HG03196 (cell line): ENCODE measurements at regions not wholly inside any gene's neighbourhood (a gene's known extent, or its start where the extent isn't known, plus 50 kb on each side); places are given as distances from the start of the nearest gene placed in this dataset.

Experiments used
- ATAC-seq: cut with Tn5 transposase; IDR thresholded peaks from one replicate; pipeline ENCODE4 v1.9.1; 2021; ENCODE audit not compliant: unreplicated experiment

DNA sequence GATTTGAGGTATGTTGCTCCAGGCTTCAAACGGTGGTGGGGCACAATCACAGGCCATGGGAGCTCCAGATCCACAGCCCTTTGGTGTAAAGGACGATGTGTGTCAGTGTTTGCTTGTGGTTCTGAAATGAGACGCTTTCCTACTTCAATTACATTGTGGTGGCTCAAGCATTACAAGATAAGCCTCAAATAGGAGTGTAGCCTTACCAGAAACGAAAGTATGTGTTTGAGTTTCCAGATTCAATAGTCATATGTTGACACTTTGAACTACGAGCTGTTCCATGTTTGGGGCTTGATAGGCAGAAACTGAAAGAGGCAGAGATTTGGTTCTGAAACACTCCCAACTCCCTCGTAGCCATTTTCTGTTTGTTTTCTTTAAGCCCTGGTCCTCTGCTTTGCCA, 187.1 kb downstream of the MYLK4 start:
- ATAC-seq = no peak

DNA sequence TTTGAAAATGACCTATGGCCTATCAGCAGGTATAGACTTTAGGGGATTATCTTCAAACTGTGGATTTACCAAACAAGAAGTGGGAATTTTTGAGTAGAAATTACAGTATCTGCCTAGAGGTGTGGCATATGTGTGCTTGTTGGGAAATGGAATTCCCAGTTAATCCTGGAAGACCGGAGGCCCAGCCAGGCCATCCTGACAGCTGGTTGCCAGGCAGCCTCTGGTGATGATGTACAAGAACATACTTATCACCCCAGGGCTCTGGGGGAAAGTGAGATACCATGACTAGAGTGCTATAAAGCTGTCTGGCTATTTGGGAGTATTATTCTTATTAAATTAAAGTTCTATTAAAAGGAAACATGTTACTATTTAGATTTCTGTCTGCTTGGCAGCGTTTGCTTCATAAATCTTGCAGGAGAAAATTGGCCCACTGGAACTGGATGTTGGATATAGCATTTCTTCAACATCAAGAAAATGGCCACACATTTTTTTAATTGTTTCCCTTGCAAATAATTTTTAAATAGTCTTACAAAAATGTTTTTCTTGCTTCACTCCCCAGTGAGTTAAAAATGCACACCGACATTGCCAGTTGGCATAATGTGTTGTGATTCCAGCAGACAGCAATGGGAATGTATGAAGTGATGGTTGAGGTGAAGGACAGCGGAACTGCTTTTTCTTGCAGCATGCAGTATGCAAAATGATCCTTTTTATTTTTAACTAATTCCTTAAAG, 187.8 kb downstream of the MYLK4 start:
- no peak for ATAC-seq

DNA sequence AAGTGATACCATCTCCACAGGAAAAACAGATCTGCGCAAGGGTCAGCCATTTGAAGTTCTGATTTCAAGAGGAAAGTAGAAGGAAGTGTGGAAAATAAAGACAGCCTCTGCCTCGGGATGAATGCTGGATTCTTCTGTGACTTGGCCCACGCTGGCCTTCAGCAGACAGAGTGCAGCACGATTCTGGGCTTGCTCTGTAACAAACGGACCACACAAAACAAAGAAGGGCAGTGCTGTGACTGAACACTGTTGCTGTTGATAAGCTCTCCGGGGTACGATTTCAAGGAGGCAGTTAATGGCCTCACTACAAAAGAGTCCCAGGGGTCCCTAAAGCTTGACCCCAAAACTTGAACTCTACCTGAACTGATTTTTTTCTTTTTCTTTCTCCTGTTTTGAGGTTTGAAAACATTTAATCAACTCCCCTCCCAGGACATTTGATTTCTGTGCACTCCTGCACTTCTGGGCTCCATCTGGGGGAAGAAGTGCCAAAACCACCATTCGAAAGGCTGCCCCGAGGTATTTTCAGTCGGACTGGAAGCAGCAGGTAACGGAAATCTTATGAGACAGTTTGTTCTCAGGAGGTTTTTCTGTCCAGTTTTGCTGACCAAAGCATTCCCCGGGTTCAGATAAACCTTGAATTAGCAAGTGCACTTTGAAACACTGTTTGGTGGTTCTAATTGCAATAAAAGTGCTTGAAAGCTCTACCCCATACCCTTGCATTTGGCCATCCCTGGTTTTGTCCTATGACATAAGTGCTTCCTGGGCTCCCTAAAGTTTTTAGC, 189.6 kb downstream of the MYLK4 start:
- no peak for ATAC-seq

DNA sequence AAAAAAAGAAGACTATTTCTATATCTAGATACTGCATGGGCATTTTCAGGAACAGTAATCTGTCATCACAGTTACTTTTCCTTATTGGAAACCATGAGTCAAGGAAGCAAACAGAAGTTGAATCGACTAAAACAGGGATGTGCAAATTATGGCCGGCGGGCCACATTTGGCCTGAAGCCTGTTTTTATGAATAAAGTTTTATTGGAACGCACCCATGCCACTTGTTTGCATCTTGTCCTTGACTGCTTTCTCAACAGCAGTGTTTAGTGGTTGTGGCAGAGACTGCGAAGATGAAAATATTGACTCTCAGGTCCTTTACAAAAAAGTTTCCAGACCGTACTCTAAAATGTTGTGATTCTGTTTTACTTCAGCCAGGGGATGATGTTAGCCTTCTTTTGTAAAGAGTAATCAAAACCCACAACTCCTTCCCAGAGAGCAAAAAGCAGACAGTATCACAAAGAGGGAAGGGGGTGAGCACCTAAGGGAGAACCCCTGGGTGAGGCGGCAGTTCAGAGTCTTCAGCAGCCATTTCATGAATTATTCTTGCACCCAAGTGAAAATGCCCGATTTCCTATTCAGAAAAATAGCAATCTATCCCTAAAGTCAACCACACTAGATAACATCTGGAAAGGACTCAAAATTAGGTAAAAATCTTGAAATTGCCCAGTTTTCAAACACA, 190.4 kb downstream of the MYLK4 start:
- no peak for ATAC-seq

DNA sequence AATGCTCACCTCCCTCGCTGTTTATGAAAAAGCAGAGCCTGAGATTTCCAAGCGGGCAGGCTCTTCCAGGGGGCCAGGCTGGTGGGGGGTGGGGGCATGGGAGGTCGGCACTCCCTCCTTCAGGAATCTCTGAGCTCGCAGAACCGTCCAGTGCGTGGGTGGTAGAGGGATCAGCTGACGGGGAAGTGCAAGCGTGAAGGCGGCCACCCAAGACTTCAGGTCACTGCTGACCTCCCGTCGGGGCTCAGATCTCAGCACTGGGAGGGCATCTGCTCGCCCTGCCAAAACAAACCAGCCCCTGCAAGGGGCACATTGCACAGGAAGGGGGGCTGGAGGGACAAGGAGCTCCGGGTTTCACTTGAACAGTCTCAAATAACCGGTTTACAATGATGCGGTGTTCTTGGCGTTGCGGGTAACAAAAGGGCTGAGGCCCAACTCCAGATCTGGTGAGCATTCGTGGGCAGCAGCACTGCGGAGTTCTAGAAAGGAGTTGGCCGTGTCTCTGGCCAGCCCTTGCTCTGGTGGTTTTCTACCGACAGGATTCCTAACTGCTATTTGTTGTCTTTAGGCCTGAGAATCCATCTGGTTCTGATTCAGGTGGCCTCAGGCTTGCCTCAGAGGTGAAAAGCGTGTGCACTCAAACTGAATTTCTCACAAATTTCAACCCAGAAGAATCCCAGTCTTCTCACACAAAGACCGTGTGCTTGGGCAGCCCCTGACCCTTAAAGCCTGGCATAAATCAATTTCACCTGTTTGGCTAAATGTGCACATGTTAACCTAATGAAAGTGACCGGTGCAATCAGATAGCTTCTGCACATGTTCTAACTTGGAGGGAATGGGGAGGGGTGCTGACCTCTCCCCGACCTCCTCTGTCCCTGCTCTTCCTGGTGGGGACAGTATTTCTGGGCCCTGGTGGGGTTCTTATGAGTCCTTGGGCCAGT, 191.6 kb downstream of the MYLK4 start:
- no peak for ATAC-seq

DNA sequence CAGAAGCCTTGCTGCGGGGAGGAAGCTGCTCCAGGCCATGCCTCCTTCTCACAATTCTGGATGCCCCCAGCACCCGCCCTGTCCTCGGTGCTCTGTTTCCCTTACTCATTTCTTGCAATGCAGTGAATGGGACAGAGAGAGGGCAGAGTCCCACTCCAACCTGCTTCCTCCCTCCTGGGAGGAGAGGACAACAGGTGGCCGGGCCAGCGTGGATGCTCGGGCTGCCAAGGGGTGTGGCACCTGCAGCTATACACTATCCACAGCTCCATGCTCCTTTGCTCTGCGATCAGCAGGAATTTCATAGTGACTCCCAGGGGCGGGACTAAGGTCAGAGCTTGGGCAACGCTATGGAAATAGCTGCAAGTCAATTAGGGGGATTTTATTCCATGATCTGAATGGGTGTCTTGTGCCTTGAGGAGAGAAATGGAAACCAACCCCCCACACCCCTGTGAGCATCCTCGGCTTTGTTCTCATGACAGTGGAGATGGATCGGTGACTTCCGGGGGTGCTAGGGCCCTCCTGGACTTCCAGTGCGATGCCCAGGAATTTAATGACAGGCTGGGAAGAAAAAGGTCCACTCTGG, 192.5 kb downstream of the MYLK4 start:
- no peak for ATAC-seq

DNA sequence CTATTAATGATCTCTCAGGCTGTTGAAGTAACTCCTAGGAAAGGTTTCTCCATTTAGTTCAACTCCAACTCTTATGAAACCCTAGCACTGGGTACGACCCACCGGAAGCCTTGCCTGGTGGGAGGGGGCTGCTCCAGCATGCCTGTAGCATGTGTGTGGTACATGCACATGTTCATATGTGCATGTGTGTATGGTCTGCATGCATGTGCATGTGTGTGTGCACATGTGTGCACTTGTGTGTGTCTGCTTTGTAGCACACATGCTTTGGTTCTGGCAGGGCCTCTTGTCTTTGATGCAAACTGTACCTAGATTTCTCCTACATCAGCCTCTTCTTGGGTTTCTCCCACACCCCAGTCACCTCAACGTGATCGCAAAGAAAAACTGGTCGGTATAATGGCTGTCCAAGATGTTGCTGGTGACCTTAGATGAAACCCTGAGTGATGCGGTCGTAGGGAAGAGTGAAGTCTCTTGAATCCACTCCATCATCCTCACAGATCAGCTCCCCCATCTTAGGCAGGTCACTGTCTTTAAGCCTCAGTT, 193.5 kb downstream of the MYLK4 start:
- no peak for ATAC-seq

DNA sequence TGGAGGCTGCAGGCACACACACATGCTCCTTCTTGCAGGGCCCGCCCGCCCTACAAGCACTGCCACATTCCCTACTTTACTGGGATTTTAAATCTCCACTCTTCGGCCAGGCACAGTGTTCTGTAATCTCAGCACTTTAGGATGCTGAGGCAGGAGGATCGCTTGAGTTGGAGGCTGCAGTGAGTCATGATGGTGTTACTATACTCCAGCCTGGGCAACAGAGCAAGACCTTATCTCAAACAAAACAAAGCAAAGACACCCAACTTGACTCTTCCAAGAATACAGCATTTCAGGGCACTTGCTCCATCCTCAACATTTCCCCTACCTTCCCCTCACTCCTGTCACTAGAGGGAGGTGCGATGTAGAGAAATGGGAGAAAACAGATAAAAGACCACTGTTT, 194.0 kb downstream of the MYLK4 start:
- ATAC-seq = no peak

DNA sequence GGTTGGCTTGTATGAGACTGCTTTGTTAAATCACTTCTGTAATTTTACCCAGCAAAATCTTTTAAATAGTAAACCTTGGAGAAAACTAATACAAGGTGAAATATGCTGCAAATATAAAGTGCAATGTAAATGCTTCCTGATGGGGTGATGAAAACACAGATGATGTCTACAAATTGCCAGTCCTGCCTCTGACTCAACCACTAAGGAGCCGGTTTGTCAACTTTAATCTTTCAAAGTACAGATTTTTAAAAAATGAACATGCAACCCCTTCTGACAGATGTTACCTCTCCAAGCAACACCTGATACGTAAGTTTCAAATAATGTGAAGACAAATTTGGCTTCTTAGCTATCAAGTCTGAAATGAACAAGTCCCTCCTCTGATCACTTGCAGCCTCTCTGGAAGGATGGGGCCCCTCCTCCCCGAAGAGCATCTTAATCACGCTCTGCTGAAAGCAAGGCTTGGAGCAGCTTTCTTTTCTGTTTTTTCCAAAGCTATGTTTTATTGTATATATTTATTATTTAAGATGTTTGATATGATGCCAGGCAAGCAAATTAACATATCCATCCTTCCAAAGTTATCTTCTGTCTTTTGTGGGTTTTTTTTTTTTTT, 196.0 kb downstream of the MYLK4 start:
- no peak for ATAC-seq

DNA sequence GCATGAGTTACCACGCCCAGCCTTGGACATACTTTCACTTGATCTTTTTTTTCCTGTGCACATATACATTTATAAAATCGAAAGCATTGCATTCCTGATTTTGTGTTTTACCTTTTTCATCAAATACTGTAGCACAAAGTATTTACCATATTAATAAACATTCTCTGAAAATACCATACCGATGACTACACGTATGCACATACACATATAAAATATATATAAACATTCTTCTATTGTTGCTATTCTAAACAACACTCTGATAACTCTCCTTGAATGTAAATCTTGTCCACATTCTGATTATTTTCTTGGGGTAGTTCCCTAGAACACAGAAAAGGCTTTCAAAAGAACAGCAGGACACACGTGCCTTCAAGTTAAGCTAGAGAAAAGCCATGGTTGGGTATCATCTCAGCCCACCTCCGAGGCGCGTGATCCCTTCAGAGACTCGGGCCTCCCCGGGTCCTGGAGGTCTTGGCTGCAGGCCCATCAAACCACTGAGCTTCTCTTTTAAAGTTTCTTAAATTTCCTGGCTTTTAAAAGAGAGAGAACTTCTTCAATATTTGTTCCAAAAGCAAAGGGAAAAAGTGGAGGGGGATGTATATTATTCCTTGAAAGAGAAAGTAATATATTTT, 198.1 kb downstream of the MYLK4 start:
- no peak for ATAC-seq

DNA sequence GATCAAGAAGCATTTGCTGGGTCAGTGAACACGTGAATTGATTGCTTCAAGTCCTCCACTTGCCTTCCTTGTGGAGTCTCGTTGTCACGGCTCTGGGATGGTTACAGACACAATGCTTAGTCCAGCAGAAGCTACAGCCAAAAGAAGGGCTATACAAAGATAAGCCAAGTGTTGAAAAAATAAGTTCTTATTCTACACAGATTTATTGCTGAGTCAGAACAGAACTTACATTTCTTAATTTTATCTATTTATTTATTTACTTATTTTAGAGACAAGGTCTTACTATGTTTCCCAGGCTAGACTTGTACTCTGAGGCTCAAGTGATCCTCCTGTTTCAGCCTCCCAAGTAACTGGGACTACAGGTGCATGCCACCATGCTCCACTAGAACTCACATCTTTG, 199.0 kb downstream of the MYLK4 start:
- ATAC-seq = no peak

DNA sequence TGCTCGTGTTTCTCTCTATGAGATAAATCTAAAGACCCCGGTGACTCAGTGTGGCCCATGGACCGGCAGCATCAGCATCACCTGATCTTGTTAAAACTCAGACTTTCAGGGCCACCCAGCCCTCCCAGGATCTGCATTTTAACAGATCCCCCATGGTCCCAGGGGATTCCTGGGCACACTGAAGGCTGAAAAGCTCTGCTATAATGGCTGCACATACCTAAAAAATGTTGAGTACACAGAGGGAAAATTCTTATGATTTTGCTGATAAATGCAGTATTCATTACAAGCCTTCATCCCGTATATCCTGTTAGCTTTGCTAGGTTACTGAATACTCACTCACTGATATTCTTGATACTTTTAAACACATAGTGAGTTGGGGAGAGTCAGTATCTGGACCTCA, 200.5 kb downstream of the MYLK4 start:
- no peak for ATAC-seq

DNA sequence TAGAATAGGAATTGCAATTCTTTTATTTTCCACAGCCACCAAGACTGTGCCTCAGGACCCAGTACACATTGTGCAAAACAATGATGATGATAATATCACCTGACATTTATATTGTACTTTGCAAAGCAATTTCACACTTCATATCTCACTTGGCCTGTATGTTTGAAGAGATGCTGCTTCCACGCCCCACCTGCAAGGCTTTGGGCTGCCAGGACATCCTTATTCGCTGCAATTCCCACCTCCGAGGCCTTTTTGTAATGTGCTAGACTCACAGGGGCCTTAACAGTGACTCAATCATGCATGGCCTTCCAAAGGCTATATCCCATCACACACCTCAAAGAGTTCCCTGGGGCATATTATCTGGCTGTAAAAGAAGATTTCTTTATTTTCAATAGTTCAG, 200.9 kb downstream of the MYLK4 start:
- no peak for ATAC-seq

DNA sequence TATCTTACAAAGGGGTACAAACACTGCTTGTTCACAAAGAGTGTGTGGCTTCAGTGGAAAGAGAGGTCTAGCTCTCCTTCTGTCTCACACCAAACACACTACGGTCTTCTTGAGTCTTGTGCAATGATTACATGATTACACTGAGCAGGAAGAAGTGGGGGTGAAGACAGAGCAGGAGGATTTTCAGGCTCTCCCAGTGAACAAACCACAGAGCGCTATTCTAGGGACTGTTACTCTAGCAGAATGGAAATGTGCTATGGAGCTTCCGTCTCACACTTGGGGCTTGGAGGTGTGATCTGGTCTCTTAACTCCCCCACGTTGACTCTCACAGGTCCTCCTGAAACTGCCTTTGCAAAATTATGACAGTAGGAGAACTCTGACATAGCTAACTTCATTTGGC, 203.4 kb downstream of the MYLK4 start:
- ATAC-seq = no peak

DNA sequence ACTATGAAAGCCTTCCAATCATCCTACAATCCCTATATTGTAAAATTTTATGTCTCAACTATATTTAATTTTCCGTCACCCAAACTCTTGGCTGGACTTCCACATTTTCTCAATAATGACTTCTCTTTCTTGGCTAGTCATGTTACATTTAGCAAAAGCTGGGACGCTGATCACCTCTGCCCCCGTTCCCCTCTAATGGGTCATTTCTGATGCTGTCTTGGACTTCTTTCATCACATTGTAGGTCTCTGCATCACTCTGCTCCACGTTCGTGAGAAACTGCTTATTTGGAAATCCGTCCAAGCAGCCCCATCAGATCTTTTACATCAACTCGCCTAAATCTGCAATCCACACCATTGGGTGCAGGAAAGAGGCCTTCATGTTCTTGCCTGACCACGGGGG, 203.8 kb downstream of the MYLK4 start:
- no peak for ATAC-seq

DNA sequence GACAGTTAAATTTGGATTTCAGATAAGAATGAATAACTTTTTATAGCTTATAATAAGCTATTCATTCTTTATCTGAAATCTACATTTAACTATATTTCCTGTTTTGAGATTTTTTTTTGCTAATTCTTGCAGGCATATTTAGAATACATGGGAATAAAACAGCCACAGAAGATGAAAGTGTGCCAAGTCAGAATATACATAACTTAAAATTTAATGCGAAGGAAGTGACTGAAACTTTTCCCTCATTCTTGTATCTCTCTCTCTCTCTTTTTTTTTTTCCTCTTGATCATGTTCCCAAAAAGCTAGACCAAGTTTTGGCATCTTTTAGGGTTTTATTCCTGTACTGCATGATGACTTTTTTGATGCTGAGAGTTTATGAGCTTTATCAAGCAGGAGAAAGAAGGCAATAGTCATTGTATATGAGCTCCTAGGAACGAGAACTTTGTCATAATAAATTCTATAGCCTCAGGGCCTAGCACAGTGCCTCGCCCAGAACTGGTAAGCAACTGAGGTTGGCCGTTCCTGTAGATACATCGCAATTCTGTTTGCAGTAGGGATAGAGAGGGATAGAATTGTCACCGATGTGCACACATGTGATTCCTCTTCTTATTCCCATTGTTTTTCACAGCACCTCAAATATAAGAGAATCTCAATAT, 205.2 kb downstream of the MYLK4 start:
- no peak for ATAC-seq

DNA sequence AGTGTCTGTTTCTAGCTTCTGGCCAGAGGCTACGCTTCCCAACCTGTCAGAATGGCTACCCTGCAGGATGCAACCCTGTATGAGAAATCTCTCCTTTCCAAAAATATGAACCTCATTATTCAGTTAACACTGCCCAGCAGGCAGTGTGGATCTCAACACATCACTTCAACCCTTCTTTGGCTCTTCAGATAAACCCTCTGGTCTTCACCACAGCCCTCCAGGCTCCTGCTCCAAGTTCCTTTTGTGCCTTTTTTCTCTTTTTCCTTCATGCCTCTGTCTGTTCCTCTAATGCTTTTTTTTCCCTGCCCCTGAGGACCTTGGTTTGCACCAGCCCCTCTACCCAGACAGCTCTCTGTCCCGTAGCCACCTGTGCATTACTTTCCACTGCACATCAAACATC, 207.4 kb downstream of the MYLK4 start:
- ATAC-seq = no peak

DNA sequence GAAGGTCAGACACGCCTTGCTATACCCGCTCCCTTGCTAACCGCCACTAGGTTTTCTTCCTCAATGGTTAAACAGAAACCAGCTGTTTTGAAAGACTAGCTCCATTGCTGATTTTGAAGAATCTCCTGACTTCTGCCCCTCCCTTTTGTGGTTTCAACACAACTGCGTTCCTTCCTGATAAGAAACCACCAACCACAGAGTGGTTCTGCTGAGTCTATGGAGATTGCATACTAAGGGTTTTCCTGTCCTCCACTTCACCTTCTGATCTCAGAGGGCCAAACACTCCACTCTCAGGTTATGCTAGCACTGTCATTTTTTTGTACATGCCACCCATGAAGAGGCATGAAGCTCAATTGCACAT, 207.9 kb downstream of the MYLK4 start:
- ATAC-seq = peak; percentile 68
